SK-N-SH treated with all-trans-retinoic acid at 6 μM for 48 hours (cell line): ENCODE measurements at regions not wholly inside any gene's neighbourhood (a gene's known extent, or its start where the extent isn't known, plus 50 kb on each side); places are given as distances from the start of the nearest gene placed in this dataset.

ENCODE experiments used
- ESRRG ChIP-seq: fragments of 250-450 bp; sonication (Bioruptor Pico); IDR thresholded peaks from 2 replicates; pipeline ENCODE4 v1.6.1; 2021; ENCODE audit warnings: mild to moderate bottlenecking
- OSR1 ChIP-seq: fragments of 250-450 bp; sonication (Bioruptor Pico); IDR thresholded peaks from 2 replicates; pipeline ENCODE4 v1.8.0; 2022; ENCODE audit warnings: moderate library complexity, mild to moderate bottlenecking, inconsistent platforms
- PATZ1 ChIP-seq: fragments of 250-450 bp; sonication (Bioruptor Pico); IDR thresholded peaks from 2 replicates; pipeline ENCODE4 v1.8.0; 2020; ENCODE audit warnings: mild to moderate bottlenecking, moderate library complexity, borderline replicate concordance
- POU6F1 ChIP-seq: fragments of 250-450 bp; sonication (Bioruptor Pico); IDR thresholded peaks from 2 replicates; pipeline ENCODE4 v1.8.0; 2021; ENCODE audit warnings: low read depth, mild to moderate bottlenecking, moderate library complexity, borderline replicate concordance
- PPARA ChIP-seq: fragments of 250-450 bp; sonication (Bioruptor Pico); IDR thresholded peaks from 2 replicates; pipeline ENCODE4 v1.5.0; 2020; ENCODE audit warnings: mild to moderate bottlenecking, borderline replicate concordance
- RARB ChIP-seq: fragments of 250-450 bp; sonication (Bioruptor Pico); IDR thresholded peaks from 2 replicates; pipeline ENCODE4 v1.8.0; 2021; ENCODE audit warnings: mild to moderate bottlenecking, moderate library complexity
- ZC3H10 ChIP-seq: fragments of 250-450 bp; sonication (Bioruptor Pico); IDR thresholded peaks from 2 replicates; pipeline ENCODE4 v1.5.1; 2021; ENCODE audit warnings: mild to moderate bottlenecking, moderate library complexity
- ZFP3 ChIP-seq: fragments of 250-450 bp; sonication (Bioruptor Pico); IDR thresholded peaks from 2 replicates; pipeline ENCODE4 v1.5.0; 2020; ENCODE audit warnings: mild to moderate bottlenecking, moderate library complexity
- ZFP30 ChIP-seq: fragments of 450-650 bp; formaldehyde crosslinking; IDR thresholded peaks from 2 replicates; pipeline ENCODE4 v1.5.0; 2022; ENCODE audit warnings: mild to moderate bottlenecking, moderate library complexity
- ZNF70 ChIP-seq: fragments of 450-650 bp; formaldehyde crosslinking; IDR thresholded peaks from 2 replicates; pipeline ENCODE4 v1.5.0; 2020; ENCODE audit warnings: mild to moderate bottlenecking, moderate library complexity
- TF ChIP-seq, protein P1 (sequence below): fragments of 250-450 bp; sonication (Bioruptor Pico); IDR thresholded peaks from 2 replicates; pipeline ENCODE4 v1.5.1; 2021; ENCODE audit warnings: mild to moderate bottlenecking, moderate library complexity
- TF ChIP-seq, protein P2 (sequence below): fragments of 250-450 bp; sonication (Bioruptor Pico); IDR thresholded peaks from 2 replicates; pipeline ENCODE4 v1.5.1; 2020; ENCODE audit warnings: low read depth, mild to moderate bottlenecking, moderate library complexity

- TF ChIP-seq ZFP30 (CRISPR knock-in tag): no peak
- TF ChIP-seq ZC3H10 (CRISPR knock-in tag): no peak
- TF ChIP-seq PATZ1: no peak
- TF ChIP-seq, protein P1, sequence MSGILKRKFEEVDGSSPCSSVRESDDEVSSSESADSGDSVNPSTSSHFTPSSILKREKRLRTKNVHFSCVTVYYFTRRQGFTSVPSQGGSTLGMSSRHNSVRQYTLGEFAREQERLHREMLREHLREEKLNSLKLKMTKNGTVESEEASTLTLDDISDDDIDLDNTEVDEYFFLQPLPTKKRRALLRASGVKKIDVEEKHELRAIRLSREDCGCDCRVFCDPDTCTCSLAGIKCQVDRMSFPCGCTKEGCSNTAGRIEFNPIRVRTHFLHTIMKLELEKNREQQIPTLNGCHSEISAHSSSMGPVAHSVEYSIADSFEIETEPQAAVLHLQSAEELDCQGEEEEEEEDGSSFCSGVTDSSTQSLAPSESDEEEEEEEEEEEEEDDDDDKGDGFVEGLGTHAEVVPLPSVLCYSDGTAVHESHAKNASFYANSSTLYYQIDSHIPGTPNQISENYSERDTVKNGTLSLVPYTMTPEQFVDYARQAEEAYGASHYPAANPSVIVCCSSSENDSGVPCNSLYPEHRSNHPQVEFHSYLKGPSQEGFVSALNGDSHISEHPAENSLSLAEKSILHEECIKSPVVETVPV (CRISPR knock-in tag): no peak
- TF ChIP-seq, protein P2, sequence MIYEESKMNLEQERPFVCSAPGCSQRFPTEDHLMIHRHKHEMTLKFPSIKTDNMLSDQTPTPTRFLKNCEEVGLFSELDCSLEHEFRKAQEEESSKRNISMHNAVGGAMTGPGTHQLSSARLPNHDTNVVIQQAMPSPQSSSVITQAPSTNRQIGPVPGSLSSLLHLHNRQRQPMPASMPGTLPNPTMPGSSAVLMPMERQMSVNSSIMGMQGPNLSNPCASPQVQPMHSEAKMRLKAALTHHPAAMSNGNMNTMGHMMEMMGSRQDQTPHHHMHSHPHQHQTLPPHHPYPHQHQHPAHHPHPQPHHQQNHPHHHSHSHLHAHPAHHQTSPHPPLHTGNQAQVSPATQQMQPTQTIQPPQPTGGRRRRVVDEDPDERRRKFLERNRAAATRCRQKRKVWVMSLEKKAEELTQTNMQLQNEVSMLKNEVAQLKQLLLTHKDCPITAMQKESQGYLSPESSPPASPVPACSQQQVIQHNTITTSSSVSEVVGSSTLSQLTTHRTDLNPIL: no peak
- TF ChIP-seq POU6F1 (CRISPR knock-in tag): no peak
- TF ChIP-seq OSR1 (CRISPR knock-in tag): no peak
- TF ChIP-seq ZNF70 (CRISPR knock-in tag): no peak
- TF ChIP-seq ESRRG (CRISPR knock-in tag): no peak
- TF ChIP-seq RARB (CRISPR knock-in tag): no peak
- no peak for TF ChIP-seq ZFP3
- no peak for TF ChIP-seq PPARA (CRISPR knock-in tag)
Observed at GRCh38 chrX:44058339-44058738, 85.1 kb upstream of the NDP start.
